ENCODE measurements at regions not wholly inside any gene's neighbourhood (a gene's known extent, or its start where the extent isn't known, plus 50 kb on each side); places are given as distances from the start of the nearest gene placed in this dataset.

DNA sequence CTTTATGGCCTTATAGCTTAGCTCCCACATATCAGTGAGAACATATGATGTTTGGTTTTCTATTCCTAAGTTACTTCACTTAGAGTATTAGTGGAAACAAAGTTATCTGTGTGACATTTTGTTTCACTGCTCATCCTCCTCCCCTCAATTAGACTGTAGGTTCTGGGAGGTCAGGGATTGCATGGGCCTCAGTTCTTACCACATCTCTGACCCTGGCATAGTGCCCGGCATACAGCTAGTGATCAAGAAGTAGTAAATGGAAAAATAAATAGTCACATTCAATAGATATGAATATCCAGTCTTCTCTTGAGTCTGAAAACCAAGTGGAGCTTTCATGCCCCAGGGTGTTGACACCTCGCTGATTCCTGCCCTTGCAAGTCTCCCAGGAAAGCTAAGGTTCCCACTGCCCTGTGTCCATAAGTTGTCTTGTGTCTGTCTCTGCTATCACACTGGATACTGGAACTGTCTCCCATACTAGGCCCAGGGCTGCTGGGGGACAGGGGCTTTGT is 249.5 kb upstream of the TSHZ3 start:
- TF ChIP-seq, protein P1, sequence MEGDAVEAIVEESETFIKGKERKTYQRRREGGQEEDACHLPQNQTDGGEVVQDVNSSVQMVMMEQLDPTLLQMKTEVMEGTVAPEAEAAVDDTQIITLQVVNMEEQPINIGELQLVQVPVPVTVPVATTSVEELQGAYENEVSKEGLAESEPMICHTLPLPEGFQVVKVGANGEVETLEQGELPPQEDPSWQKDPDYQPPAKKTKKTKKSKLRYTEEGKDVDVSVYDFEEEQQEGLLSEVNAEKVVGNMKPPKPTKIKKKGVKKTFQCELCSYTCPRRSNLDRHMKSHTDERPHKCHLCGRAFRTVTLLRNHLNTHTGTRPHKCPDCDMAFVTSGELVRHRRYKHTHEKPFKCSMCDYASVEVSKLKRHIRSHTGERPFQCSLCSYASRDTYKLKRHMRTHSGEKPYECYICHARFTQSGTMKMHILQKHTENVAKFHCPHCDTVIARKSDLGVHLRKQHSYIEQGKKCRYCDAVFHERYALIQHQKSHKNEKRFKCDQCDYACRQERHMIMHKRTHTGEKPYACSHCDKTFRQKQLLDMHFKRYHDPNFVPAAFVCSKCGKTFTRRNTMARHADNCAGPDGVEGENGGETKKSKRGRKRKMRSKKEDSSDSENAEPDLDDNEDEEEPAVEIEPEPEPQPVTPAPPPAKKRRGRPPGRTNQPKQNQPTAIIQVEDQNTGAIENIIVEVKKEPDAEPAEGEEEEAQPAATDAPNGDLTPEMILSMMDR (IDR thresholded peaks at IDR 0.05; ENCODE audit: insufficient read depth, missing control alignments) = no peak
- DNase-seq (ENCODE audit: insufficient read length, low spot score) (no peak), FAIRE-seq (no peak)

DNA sequence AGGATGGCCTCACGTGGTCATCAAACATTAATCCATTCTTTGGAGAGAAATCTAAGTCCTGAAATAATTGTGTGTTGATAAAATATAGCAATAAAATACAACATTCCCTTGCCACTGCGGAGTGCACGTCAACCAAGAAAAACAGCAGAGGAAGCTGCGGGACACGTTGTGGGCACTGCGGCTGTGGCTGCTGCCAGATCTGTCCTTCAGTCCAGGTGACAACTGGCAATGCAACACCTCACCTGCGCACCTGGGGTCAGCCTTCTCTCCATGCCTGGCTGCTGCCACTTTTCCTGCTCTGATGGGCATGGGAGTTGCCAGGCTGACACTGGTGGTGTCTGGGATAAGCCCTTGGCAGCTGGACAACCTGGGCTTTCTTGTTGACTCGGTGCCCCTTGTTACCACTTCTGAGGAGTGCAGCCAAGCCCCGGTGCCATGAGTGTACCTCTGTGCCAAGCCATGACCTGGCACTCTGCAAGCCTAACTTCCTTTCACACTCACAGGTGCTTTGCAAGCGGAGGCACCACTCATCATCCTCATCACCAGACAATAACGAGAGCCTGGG is 251.6 kb upstream of the TSHZ3 start:
- DNase-seq (ENCODE audit: insufficient read length, low spot score) (no peak), FAIRE-seq (no peak)
- TF ChIP-seq, protein P1 (IDR thresholded peaks at IDR 0.05; ENCODE audit: insufficient read depth, missing control alignments) = no peak

DNA sequence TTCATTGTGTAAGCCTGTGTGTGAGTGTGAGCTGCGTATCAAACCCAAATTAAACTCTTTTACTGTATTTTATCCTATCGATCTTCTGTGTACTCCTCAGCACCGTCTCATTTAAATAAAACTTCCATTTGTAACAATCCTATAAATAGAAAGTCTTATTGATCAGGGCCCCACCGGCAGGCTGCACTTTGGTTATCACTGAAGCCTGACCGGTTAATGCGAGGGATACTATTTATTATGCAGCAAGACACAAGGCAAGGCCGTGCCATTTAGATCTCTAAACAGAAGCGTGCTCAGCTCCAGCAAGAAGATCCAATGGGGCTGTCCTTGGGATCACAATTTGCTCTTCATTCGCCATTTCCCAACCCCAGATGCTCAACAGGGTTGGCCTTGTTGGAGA is 252.6 kb upstream of the TSHZ3 start:
- TF ChIP-seq, protein P1 (IDR thresholded peaks at IDR 0.05; ENCODE audit: insufficient read depth, missing control alignments) = no peak
- FAIRE-seq (no peak), DNase-seq (ENCODE audit: insufficient read length, low spot score) (no peak)

DNA sequence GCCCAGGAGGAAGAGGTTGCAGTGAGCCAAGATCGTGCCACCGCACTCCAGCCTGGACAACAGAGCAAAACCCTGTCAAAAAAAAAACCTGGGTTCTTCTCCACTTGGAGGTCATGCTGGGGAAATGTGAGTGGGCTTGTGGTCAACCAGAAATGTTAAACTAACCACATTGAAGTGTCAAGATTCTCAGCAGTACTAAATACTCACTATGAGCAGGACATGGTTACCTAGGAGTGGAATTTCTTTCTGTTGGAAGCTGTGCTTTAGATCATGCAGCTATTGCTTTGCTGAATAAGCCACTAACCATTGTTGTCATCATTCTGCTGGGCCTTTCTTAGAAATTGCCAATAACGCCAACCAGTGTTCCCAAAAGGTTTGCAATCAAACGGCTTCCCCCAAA is 253.3 kb upstream of the TSHZ3 start:
- FAIRE-seq (no peak), DNase-seq (ENCODE audit: insufficient read length, low spot score) (no peak)
- TF ChIP-seq, protein P1 (IDR thresholded peaks at IDR 0.05; ENCODE audit: insufficient read depth, missing control alignments) = no peak

DNA sequence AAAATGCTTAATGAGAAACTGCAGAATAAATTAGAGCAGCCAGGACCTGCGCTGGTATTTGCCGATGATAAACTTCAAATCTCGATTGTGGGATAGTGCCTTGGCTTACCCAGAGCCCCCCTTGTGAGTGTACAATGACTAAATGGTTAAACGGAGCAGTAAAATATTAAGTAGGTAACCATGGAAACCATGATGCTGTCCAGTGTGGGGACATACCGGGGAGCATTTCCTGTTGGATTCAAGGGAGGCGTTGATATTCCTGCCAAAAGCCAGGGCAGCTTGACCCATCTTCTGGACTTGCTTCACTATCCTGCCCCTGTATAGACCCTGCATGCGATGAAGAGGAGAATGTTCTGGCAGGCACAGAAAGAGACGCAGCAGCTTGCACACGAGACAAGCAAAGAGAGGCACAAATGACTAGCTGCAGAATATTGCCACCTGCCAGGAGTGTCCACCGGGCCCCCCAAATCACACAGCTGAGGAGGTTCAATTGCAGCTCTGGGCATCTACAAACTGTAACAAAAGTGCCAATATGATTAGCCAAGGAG is 255.3 kb upstream of the TSHZ3 start:
- no peak for FAIRE-seq
- TF ChIP-seq, protein P1 (IDR thresholded peaks at IDR 0.05; ENCODE audit: insufficient read depth, missing control alignments) = no peak
- DNase-seq (ENCODE audit: insufficient read length, low spot score) = no peak

DNA sequence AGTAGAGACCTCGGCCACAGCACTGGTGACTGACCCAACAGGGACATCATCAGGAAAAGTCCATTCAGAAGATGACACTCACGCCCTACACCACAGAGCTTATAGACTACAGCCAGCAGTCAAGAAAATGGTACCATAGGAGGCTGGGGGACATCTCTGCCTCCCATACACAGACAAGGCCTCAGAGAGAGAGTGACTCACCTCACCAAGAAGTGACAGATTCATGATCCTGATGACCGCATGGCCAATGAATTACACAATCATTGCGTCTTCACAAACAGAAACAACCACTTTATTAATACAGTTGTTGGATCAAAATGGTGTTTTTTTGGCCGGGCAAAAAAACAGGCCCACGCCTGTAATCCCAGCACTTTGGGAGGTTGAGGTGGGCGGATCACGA is 260.8 kb upstream of the TSHZ3 start:
- DNase-seq (ENCODE audit: insufficient read length, low spot score) (no peak), FAIRE-seq (no peak)
- TF ChIP-seq, protein P1 (IDR thresholded peaks at IDR 0.05; ENCODE audit: insufficient read depth, missing control alignments) = no peak
